ENCODE measurements at regions not wholly inside any gene's neighbourhood (a gene's known extent, or its start where the extent isn't known, plus 50 kb on each side); places are given as distances from the start of the nearest gene placed in this dataset.

GRCh38 chr21:28540514-28540913 is 452.2 kb downstream of the LTN1 start:
- TF ChIP-seq CTCF (IDR thresholded peaks at IDR 0.05), result no peak
- no peak for TF ChIP-seq POLR2A (IDR thresholded peaks at IDR 0.05)
- no peak overlapping the region for H3K4me3 ChIP-seq
- no peaks in the 10 kb centered on the region for H3K9me3 ChIP-seq
- no peaks in the 10 kb centered on the region for H3K4me1 ChIP-seq
- intact Hi-C loops (cut with DNase I), result no loop called here
- no peak for DNase-seq
- 0 to 20% methylated on average over 1 of the region's 1 CpG for WGBS, 2 donors
- H3K27me3 ChIP-seq, result no peaks in the 10 kb centered on the region
- H3K27ac ChIP-seq, result no peak overlapping the region
- no peaks in the 10 kb centered on the region for H3K36me3 ChIP-seq

GRCh38 chr21:28539623-28539988 is 453.1 kb downstream of the LTN1 start:
- H3K27ac ChIP-seq, result no peak overlapping the region
- TF ChIP-seq CTCF (IDR thresholded peaks at IDR 0.05) (no peak), POLR2A (IDR thresholded peaks at IDR 0.05) (no peak)

GRCh38 chr21:28538987-28539622 is 453.6 kb downstream of the LTN1 start:
- Histone ChIP-seq H3K4me1 (no peaks in the 10 kb centered on the region), H3K4me3 (no peak overlapping the region), H3K27me3 (no peaks in the 10 kb centered on the region), H3K27ac (no peak overlapping the region), H3K36me3 (no peaks in the 10 kb centered on the region), H3K9me3 (no peaks in the 10 kb centered on the region)
- no peak for DNase-seq
- no peak for TF ChIP-seq POLR2A (IDR thresholded peaks at IDR 0.05)
- TF ChIP-seq CTCF (IDR thresholded peaks at IDR 0.05), result no peak
- WGBS, 2 donors, result 61 to 65% methylated on average over 3 of the region's 3 CpGs
- intact Hi-C loops (cut with DNase I), result no loop called here

More at GRCh38 chr21:28539623-28539988, 453.1 kb downstream of the LTN1 start:
- no peaks in the 10 kb centered on the region for H3K4me1 ChIP-seq
- H3K9me3 ChIP-seq, result no peaks in the 10 kb centered on the region
- intact Hi-C loops (cut with DNase I), result no loop called here
- H3K27me3 ChIP-seq, result no peaks in the 10 kb centered on the region
- no peak overlapping the region for H3K4me3 ChIP-seq
- no peak for DNase-seq
- H3K36me3 ChIP-seq, result no peaks in the 10 kb centered on the region

- Histone ChIP-seq H3K9me3 (no peaks in the 10 kb centered on the region), H3K4me3 (no peak overlapping the region), H3K27me3 (no peaks in the 10 kb centered on the region), H3K36me3 (no peaks in the 10 kb centered on the region), H3K4me1 (no peaks in the 10 kb centered on the region), H3K27ac (no peak overlapping the region)
- intact Hi-C loops (cut with DNase I), result no loop called here
- no peak for DNase-seq
- TF ChIP-seq POLR2A (IDR thresholded peaks at IDR 0.05) (no peak), CTCF (IDR thresholded peaks at IDR 0.05) (no peak)
- 26 to 32% methylated on average over 4 of the region's 4 CpGs for WGBS, 2 donors
Measured at GRCh38 chr21:28537371-28538079, 455.2 kb downstream of the LTN1 start.

- DNase-seq, result no peak
- Histone ChIP-seq H3K9me3 (no peaks in the 10 kb centered on the region), H3K27ac (no peak overlapping the region), H3K27me3 (no peaks in the 10 kb centered on the region), H3K4me3 (no peak overlapping the region), H3K4me1 (no peaks in the 10 kb centered on the region), H3K36me3 (no peaks in the 10 kb centered on the region)
- intact Hi-C loops (cut with DNase I), result no loop called here
- TF ChIP-seq POLR2A (IDR thresholded peaks at IDR 0.05) (no peak), CTCF (IDR thresholded peaks at IDR 0.05) (no peak)
Measured at GRCh38 chr21:28532446-28532845, 460.2 kb downstream of the LTN1 start.
